Thyroid gland (tissue), 4 donors: ENCODE measurements at regions not wholly inside any gene's neighbourhood (a gene's known extent, or its start where the extent isn't known, plus 50 kb on each side); places are given as distances from the start of the nearest gene placed in this dataset.

Experiments
- CTCF ChIP-seq, 6 experiments: fragments of 200-600 bp in 3 of 6; fragments of 450-650 bp in 3 of 6; sonication (generic) in 3 of 6; IDR thresholded peaks; one replicate each; pipeline ENCODE4 v1.5.1; 2016 to 2019; ENCODE audit warnings: antibody characterized with exemption in 6 of 6, mild to moderate bottlenecking in 2 of 6, inconsistent platforms in 1 of 6, moderate library complexity in 1 of 6
- POLR2A ChIP-seq, 2 donors: fragments of 450-650 bp; IDR thresholded peaks; one replicate each; pipeline ENCODE4 v1.6.1; 2017; ENCODE audit warnings: antibody characterized with exemption in 2 of 2, mild to moderate bottlenecking in 2 of 2, moderate library complexity in 1 of 2

GRCh38 chr20:52015155-52015554 is 176.4 kb downstream of the ZFP64 start:
- TF ChIP-seq POLR2A (IDR thresholded peaks at IDR 0.05) (no peak), CTCF (IDR thresholded peaks at IDR 0.05) (no peak)
